Progenitor cell of endocrine pancreas (in vitro differentiated cells): ENCODE measurements at regions not wholly inside any gene's neighbourhood (a gene's known extent, or its start where the extent isn't known, plus 50 kb on each side); places are given as distances from the start of the nearest gene placed in this dataset.

Source experiments
- DNase-seq: peaks from one replicate; pipeline ENCODE4 v3.0.0; 2021; ENCODE audit warnings: low spot score; ENCODE audit not compliant: unreplicated experiment
- H3K27ac Mint-ChIP-seq: 2 replicates; pipeline ENCODE4 v1.8.0; 2021; ENCODE audit warnings: mild to moderate bottlenecking, moderate library complexity, mixed read lengths
- H3K27me3 Mint-ChIP-seq: 2 replicates; pipeline ENCODE4 v1.8.0; 2021; ENCODE audit warnings: mixed read lengths
- H3K36me3 Mint-ChIP-seq: 2 replicates; pipeline ENCODE4 v1.8.0; 2022; ENCODE audit warnings: mixed read lengths; ENCODE audit not compliant: insufficient read depth
- H3K4me1 Mint-ChIP-seq: 2 replicates; pipeline ENCODE4 v1.8.0; 2021; ENCODE audit warnings: low read depth, mixed read lengths
- H3K4me3 Mint-ChIP-seq: 2 replicates; pipeline ENCODE4 v1.8.0; 2021; ENCODE audit warnings: low read depth, mild to moderate bottlenecking, moderate library complexity, mixed read lengths
- H3K9me3 Mint-ChIP-seq: 2 replicates; pipeline ENCODE4 v1.8.0; 2021; ENCODE audit warnings: low read depth, mixed read lengths
- TF ChIP-seq, protein P1 (sequence below): fragments of 200-600 bp; sonication (generic); IDR thresholded peaks from one replicate; pipeline ENCODE4 v1.5.0; 2021; ENCODE audit warnings: antibody characterized with exemption, mild to moderate bottlenecking; ENCODE audit not compliant: unreplicated experiment

- no peaks in the 10 kb centered on the region for H3K9me3 Mint-ChIP-seq
- peak overlapping the region; percentile 1 for H3K27ac Mint-ChIP-seq
- TF ChIP-seq, protein P1, sequence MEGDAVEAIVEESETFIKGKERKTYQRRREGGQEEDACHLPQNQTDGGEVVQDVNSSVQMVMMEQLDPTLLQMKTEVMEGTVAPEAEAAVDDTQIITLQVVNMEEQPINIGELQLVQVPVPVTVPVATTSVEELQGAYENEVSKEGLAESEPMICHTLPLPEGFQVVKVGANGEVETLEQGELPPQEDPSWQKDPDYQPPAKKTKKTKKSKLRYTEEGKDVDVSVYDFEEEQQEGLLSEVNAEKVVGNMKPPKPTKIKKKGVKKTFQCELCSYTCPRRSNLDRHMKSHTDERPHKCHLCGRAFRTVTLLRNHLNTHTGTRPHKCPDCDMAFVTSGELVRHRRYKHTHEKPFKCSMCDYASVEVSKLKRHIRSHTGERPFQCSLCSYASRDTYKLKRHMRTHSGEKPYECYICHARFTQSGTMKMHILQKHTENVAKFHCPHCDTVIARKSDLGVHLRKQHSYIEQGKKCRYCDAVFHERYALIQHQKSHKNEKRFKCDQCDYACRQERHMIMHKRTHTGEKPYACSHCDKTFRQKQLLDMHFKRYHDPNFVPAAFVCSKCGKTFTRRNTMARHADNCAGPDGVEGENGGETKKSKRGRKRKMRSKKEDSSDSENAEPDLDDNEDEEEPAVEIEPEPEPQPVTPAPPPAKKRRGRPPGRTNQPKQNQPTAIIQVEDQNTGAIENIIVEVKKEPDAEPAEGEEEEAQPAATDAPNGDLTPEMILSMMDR = no peak
- no peak for DNase-seq
- peaks cover 4% of the 10 kb centered on the region for H3K4me1 Mint-ChIP-seq
- H3K27me3 Mint-ChIP-seq = peaks cover 77% of the 10 kb centered on the region
- no peaks in the 10 kb centered on the region for H3K36me3 Mint-ChIP-seq
- H3K4me3 Mint-ChIP-seq = peak overlapping the region; percentile 59
Measured at GRCh38 chr21:38661197-38661871, 144.4 kb upstream of the ETS2 start.

DNA sequence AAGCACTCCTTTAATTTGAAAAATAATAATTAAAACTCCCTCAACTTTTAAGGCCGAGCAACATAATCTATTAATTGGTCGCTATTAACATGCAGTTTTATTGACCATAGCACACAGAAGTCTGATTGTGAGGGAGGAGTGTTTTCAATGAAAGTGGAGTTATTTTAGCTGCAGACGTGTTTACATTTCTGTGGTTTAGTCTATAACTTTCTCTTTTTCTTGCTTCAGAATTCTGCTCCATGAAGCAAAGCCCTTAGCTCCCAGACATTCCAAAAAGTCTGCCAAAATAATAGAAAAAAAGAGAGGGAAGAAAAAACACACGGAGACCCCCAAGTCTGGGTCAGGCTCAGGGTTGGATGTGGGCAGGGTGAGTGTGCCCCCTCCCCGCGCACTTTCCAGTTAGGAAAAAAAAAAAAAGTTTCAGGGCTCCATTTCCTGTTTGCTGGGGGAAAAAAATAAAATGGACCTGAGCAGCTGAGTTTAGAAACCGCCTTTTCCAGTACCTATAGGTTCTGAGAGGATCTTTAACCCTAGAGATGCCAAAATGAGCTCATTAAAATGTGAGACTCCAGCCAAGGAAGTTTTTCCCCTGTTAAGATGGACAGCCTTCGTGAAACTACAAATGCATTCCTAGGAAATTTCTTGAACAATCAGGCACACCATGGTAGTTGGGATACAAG is 143.7 kb upstream of the ETS2 start:
- H3K4me3 Mint-ChIP-seq = peak overlapping the region; percentile 59
- H3K27me3 Mint-ChIP-seq = peaks cover 73% of the 10 kb centered on the region
- peak overlapping the region; percentile 1 for H3K27ac Mint-ChIP-seq

DNA sequence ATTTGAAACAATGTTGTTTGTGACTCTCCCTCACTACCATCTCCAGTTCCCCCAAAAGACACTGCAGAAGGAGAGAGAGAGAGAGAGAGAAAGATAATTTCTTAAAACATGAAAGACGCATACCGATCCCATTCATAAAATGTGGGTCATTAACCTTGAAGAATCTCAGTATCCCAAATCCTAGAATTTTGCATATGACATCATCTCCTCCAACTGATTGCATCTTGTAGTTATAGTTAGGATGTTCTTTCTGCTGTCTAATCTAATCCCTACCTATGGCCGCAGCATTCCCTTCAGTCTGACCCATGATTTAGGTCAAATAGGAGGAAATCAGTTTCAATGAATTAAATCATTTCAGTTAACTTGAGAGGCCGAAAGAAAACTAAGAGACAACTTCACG is 142.4 kb upstream of the ETS2 start:
- Mint-ChIP-seq H3K36me3 (no peaks in the 10 kb centered on the region), H3K27me3 (peaks cover 72% of the 10 kb centered on the region), H3K4me3 (no peak overlapping the region), H3K9me3 (no peaks in the 10 kb centered on the region), H3K27ac (no peak overlapping the region), H3K4me1 (peaks cover 4% of the 10 kb centered on the region)
- TF ChIP-seq, protein P1 = no peak
- DNase-seq = no peak

More for the DNA sequence above, 143.7 kb upstream of the ETS2 start:
- TF ChIP-seq, protein P1 = no peak
- Mint-ChIP-seq H3K36me3 (no peaks in the 10 kb centered on the region), H3K4me1 (peaks cover 4% of the 10 kb centered on the region), H3K9me3 (no peaks in the 10 kb centered on the region)
- no peak for DNase-seq

DNA sequence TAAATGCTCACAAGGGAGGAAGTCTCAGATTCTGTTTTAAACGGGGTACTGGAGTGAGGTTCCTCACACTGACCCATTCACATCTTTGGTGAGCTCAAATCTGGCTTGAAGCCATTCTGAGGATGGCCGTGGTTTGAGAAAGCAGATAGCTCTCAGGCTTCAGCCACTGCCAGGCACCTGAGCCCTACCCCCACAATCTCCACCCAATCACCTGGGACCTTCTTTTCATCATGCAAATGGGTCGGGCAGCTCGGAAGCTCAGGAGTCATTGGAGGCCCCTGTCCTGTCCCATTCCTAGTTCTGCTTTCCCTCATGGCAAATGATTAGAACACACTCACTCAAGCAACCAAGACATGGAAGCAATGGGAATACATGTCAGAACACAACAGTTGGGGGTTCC is 141.4 kb upstream of the ETS2 start:
- no peaks in the 10 kb centered on the region for H3K9me3 Mint-ChIP-seq
- H3K4me3 Mint-ChIP-seq = no peak overlapping the region
- H3K27me3 Mint-ChIP-seq = peaks cover 68% of the 10 kb centered on the region
- H3K36me3 Mint-ChIP-seq = no peaks in the 10 kb centered on the region
- no peak for DNase-seq
- H3K4me1 Mint-ChIP-seq = peaks cover 4% of the 10 kb centered on the region
- H3K27ac Mint-ChIP-seq = no peak overlapping the region
- TF ChIP-seq, protein P1 = no peak

DNA sequence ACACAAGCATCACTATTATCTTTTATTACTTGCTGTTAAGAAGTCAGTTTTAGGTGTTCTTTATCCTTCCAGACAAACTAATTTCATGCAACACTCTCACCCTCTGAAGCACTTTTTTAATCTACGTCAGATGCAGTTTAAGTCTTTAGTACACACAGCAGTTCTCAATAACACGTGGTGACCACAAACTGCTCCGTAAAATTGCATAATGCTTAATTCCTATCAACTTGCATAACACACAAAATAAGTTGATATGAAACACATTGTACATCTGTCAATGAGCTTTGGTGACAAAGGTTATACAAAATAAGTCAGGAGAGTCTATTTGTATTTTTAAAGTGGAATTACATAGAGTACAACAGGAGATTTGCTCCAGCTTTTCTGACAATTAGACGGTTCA is 140.9 kb upstream of the ETS2 start:
- no peak for DNase-seq
- H3K36me3 Mint-ChIP-seq = no peaks in the 10 kb centered on the region
- H3K4me3 Mint-ChIP-seq = no peak overlapping the region
- H3K27me3 Mint-ChIP-seq = peaks cover 63% of the 10 kb centered on the region
- H3K27ac Mint-ChIP-seq = no peak overlapping the region
- TF ChIP-seq, protein P1 = no peak
- H3K4me1 Mint-ChIP-seq = peaks cover 4% of the 10 kb centered on the region
- H3K9me3 Mint-ChIP-seq = no peaks in the 10 kb centered on the region
